IgD-negative memory B cell (primary cell): ENCODE measurements at regions not wholly inside any gene's neighbourhood (a gene's known extent, or its start where the extent isn't known, plus 50 kb on each side); places are given as distances from the start of the nearest gene placed in this dataset.
"Not testable (repeated sequence)": the region's sequence is repeated elsewhere in the genome, so short reads cannot be mapped to it uniquely, and the experiment has no call there.

ENCODE experiments used
- H3K27ac Mint-ChIP-seq, 3 donors: one replicate each; pipeline ENCODE4 v1.8.0; 2020 to 2022; ENCODE audit warnings: mild to moderate bottlenecking in 3 of 3, mixed read lengths in 3 of 3, moderate library complexity in 1 of 3
- H3K27me3 Mint-ChIP-seq: one replicate; pipeline ENCODE4 v1.8.0; 2021; ENCODE audit warnings: mixed read lengths
- H3K36me3 Mint-ChIP-seq: one replicate; pipeline ENCODE4 v1.8.0; 2020; ENCODE audit warnings: mild to moderate bottlenecking, mixed read lengths
- H3K4me1 Mint-ChIP-seq, 3 donors: one replicate each; pipeline ENCODE4 v1.8.0; 2020 to 2022; ENCODE audit warnings: mixed read lengths in 3 of 3, mild to moderate bottlenecking in 1 of 3
- H3K4me3 Mint-ChIP-seq, 4 donors: one replicate each; pipeline ENCODE4 v1.8.0; 2020 to 2022; ENCODE audit warnings: mild to moderate bottlenecking in 4 of 4, mixed read lengths in 4 of 4, moderate library complexity in 3 of 4
- H3K9me3 Mint-ChIP-seq, 3 donors: one replicate each; pipeline ENCODE4 v1.8.0; 2020 to 2021; ENCODE audit warnings: mixed read lengths in 3 of 3, mild to moderate bottlenecking in 1 of 3

DNA sequence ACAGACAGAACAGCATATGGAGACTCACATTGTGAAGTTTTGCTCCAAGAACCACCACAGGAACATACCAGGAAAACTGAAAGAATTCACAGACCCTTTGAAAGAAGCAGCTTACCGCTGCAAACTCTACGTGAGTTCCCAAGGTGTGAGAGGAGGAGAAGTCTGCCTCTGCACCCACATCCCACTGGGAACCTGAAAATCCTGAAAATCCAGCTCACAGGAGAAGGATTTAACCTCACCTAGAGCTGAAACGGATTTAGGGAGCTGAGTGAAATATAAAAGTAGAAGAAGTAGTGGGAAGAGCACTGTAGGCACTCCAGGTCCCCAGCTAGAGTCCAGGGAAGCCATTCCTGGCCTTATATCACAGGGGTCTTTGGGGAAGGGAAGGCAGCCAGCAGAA lies 80.0 kb downstream of the FHIP1A start:
- no peak overlapping the region for H3K4me3 Mint-ChIP-seq
- H3K36me3 Mint-ChIP-seq = peaks cover 1% of the 10 kb centered on the region
- H3K27ac Mint-ChIP-seq = peak overlapping the region in 1 of 3 donors; percentile 11
- peaks cover 10 to 19% (median 12%) of the 10 kb centered on the region in 3 donors for H3K9me3 Mint-ChIP-seq
- peaks cover 5% of the 10 kb centered on the region for H3K27me3 Mint-ChIP-seq
- no peaks in the 10 kb centered on the region for H3K4me1 Mint-ChIP-seq

DNA sequence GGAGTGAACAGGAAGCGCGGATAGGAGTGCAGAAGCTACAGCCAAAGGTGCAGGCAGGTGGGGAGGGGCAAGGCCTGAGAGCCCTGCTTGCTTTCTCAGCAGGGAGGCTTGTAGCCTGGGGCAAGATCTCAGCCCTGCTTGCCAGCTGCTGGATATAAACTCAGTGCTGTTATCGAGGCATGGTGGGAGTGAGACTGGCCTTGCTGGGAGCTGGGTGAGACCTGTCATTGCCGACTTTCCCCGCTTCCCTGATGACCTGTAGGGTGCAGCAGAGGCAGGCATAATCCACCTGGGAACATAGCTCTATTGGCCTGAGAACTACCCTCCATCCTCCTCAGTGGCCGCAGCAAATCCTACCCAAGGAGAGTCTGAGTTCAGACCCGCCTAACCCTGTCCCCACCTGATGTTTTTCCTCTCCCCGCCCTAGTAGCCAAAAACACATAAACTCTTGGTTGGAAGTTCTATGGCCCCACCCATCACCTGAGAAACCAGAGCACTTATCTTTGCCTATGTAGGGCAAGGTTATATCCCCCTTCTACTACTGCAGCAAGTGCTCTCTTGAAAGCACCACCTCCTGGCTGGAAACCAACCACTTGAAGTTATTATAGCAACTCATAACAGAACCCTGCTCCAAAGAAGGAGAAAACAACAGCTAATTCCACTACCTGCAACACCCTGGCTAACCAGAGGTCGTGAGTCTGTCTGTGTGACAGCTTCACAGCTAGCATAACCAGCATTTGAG lies 80.7 kb downstream of the FHIP1A start:
- Mint-ChIP-seq H3K27me3 (peaks cover 5% of the 10 kb centered on the region), H3K4me3 (no peak overlapping the region), H3K36me3 (peaks cover 1% of the 10 kb centered on the region), H3K27ac (no peak overlapping the region), H3K9me3 (peaks cover 10 to 19% (median 12%) of the 10 kb centered on the region in 3 donors), H3K4me1 (no peaks in the 10 kb centered on the region)

DNA sequence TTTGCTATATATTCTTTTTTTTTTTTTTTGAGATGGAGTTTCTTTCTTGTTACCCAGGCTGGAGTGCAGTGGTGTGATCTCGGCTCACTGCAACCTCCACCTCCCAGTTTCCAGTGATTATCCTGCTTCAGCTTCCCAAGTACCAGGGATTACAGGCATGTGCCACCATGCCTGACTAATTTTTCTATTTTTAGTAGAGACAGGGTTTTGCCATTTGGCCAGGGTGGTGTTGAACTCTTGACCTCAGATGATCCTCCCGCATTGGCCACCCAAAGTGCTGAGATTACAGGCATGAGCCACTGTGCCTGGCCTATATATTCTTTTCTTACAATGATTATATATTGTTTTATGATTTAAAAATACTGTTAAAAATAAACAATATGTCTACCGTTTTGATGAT lies 86.6 kb downstream of the FHIP1A start:
- H3K27me3 Mint-ChIP-seq, H3K27ac Mint-ChIP-seq, H3K4me3 Mint-ChIP-seq, H3K4me1 Mint-ChIP-seq, H3K36me3 Mint-ChIP-seq: not testable (repeated sequence)
- H3K9me3 Mint-ChIP-seq = peaks cover 8 to 26% (median 18%) of the 10 kb centered on the region in 3 donors

DNA sequence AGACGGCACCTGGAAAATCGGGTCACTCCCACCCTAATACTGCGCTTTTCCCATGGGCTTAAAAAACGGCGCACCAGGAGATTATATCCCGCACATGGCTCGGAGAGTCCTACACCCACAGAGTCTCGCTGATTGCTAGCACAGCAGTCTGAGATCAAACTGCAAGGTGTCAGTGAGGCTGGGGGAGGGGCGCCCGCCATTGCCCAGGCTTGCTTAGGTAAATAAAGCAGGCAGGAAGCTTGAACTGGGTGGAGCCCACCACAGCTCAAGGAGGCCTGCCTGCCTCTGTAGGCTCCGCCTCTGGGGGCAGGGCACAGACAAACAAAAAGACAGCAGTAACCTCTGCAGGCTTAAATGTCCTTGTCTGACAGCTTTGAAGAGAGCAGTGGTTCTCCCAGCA lies 102.6 kb downstream of the FHIP1A start:
- not testable (repeated sequence) for H3K4me3 Mint-ChIP-seq

DNA sequence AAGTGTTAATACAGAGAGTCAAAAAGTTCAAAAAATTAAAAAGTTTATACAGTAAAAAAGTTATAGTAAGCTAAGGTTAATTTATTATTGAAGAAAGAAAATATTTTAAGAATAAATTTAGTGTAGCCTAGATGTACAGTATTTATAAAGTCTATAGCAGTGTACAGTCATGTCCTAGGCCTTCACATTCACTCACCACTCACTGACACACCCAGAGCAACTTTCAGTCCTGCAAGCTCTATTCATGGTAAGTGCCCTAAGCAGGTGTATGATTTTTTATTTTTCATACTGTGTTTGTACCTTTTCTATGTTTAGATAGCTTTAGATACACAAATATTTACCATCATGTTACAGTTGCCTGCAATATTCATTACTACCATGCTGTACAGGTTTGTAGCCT lies 108.9 kb downstream of the FHIP1A start:
- no peak overlapping the region for H3K27ac Mint-ChIP-seq
- no peaks in the 10 kb centered on the region for H3K36me3 Mint-ChIP-seq
- H3K4me3 Mint-ChIP-seq = no peak overlapping the region
- H3K9me3 Mint-ChIP-seq = no peaks in the 10 kb centered on the region
- no peaks in the 10 kb centered on the region for H3K27me3 Mint-ChIP-seq
- H3K4me1 Mint-ChIP-seq = no peaks in the 10 kb centered on the region

More for the DNA sequence above, 102.6 kb downstream of the FHIP1A start:
- not testable (repeated sequence) for H3K36me3 Mint-ChIP-seq, H3K27ac Mint-ChIP-seq, H3K9me3 Mint-ChIP-seq, H3K27me3 Mint-ChIP-seq, H3K4me1 Mint-ChIP-seq

DNA sequence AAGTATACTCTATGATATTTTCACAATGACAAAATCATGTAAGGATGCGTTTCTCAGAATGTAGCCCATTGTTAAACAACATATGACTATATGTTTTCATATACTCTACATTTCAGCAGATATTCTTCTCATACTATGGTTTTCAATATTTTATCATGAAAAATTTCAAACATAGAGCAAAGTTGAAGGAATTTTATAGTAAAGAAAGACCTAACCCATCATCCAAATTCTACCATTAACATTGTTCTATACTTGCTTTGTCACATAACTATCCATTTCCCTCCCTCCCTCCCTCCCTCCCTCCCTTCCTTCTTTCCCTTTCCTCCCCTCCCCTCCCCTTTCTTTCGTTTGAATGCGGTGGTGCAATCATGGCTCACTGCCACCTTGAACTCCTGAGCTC lies 109.4 kb downstream of the FHIP1A start:
- no peaks in the 10 kb centered on the region for H3K36me3 Mint-ChIP-seq
- no peaks in the 10 kb centered on the region for H3K27me3 Mint-ChIP-seq
- no peak overlapping the region for H3K27ac Mint-ChIP-seq
- no peak overlapping the region for H3K4me3 Mint-ChIP-seq
- no peaks in the 10 kb centered on the region for H3K4me1 Mint-ChIP-seq
- H3K9me3 Mint-ChIP-seq = no peaks in the 10 kb centered on the region

DNA sequence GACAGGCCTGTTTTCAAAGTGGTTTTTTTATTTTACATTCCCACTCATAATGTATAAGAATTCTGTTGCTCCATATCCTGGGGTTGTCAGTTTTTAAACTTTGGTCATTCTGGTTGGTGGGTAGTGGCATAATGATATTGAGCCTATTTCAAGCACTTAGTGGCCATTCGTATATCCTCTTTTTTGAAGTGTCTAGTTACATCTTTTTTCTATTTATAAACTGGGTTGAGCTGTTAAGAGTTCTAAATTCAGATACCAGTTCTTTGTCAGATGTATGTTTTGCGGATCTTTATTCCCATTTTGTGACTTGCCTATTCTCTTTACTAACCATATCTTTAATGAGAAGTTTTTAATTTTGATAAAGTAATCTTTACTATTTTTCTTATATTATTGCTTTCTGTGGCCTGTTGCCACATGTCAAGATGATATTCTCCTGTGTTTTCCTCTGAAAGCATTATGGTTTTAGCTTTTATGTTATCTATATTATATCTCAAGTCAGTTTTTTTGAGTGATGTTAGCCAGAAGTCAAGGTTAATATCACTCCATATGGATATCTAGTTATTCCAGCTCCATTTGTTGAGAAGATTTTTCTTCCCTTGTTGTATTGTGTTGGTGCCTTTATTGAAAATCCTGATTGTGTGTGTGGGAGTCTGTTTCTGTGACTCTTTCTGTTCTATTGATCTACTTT lies 110.9 kb downstream of the FHIP1A start:
- Mint-ChIP-seq H3K36me3 (no peaks in the 10 kb centered on the region), H3K27ac (no peak overlapping the region), H3K4me3 (no peak overlapping the region), H3K27me3 (no peaks in the 10 kb centered on the region), H3K4me1 (no peaks in the 10 kb centered on the region), H3K9me3 (peaks cover 0 to 5% (median 0%) of the 10 kb centered on the region in 3 donors)

DNA sequence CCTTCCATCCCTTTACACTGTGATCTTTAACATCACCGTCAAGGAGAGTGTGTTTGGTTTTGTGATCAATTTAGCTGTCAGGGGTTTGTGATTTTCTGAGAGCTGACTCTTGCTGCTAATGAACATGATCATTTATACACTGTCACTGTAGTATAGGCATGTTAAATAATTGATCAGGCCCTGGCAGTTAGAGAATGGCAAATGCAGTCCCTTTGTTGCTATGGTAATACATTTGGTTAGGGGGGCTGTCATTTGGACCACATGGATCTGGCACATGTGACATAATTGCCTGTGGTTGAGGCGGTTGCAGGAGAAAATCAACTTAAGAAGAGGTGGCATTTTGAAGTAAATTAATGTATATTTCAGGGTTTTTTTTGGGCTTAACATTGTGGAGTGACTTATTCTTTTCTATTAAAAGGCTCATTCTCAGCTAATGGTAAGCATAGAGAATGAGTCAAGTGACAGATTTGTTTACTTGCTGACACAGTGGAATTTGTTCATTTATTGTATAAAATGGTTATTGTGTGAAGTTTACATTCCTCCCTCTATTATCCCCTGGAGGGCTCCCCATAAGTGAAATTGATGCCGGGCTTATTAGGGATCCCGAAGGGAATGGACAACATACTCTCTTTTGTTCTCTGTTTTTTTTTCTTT lies 114.0 kb downstream of the FHIP1A start:
- Mint-ChIP-seq H3K4me1 (no peaks in the 10 kb centered on the region), H3K27ac (no peak overlapping the region), H3K36me3 (no peaks in the 10 kb centered on the region), H3K27me3 (no peaks in the 10 kb centered on the region), H3K9me3 (peaks cover 0 to 8% (median 0%) of the 10 kb centered on the region in 3 donors), H3K4me3 (no peak overlapping the region)

DNA sequence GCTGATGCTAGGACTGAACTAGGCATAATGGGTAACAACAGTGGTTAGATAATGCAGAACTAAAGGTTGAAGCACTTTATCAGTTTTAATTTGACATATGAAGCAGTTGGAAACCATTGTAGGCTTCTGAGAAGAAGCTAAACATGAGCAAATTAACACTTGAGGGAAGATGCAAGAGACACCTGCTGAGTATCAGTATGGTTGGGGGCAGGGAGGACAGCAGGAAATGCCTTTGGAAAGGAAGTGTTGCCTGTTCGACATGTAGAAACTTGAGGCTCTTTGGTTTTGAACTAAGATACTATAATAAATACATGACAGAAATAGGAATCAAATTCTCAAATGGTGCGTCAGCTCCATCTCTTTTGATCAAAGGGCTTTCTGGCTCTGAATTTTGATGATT lies 115.6 kb downstream of the FHIP1A start:
- no peak overlapping the region for H3K27ac Mint-ChIP-seq
- H3K4me1 Mint-ChIP-seq = no peaks in the 10 kb centered on the region
- H3K9me3 Mint-ChIP-seq = peaks cover 0 to 8% (median 0%) of the 10 kb centered on the region in 3 donors
- no peak overlapping the region for H3K4me3 Mint-ChIP-seq
- no peaks in the 10 kb centered on the region for H3K36me3 Mint-ChIP-seq
- no peaks in the 10 kb centered on the region for H3K27me3 Mint-ChIP-seq

DNA sequence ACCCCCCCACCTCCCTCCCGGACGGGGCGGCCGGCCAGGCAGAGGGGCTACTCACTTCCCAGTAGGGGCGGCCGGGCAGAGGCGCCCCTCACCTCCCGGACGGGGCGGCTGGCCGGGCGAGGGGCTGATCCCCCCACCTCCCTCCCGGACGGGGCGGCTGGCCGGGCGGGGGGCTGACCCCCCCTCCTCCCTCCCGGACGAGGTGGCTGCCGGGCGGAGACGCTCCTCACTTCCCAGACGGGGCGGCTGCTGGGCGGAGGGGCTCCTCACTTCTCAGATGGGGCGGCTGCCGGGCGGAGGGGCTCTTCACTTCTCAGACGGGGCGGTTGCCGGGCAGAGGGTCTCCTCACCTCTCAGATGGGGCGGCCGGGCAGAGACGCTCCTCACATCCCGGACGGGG lies 117.5 kb downstream of the FHIP1A start:
- H3K4me1 Mint-ChIP-seq, H3K4me3 Mint-ChIP-seq, H3K9me3 Mint-ChIP-seq, H3K27me3 Mint-ChIP-seq, H3K36me3 Mint-ChIP-seq, H3K27ac Mint-ChIP-seq: not testable (repeated sequence)

DNA sequence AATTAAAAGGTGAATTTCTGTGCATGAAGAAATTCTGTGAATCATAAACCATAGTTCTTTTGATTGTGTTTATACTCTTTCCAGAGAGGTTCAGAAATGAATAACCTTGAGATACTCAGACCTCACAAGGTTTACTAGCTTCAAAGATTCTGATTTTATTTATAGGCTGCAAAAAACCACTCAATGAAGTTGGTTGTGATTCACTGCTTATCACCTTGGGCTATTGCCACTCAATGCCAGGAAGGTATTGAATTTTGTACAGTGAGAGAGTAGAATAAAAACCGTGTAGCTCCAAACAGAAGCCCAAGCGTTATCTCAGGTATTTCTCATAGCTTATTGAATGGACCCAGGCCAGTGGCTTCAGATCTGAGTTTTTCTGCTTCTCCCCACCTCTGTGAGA lies 118.7 kb downstream of the FHIP1A start:
- no peak overlapping the region for H3K27ac Mint-ChIP-seq
- no peaks in the 10 kb centered on the region for H3K36me3 Mint-ChIP-seq
- no peak overlapping the region for H3K4me3 Mint-ChIP-seq
- H3K4me1 Mint-ChIP-seq = no peaks in the 10 kb centered on the region
- H3K27me3 Mint-ChIP-seq = no peaks in the 10 kb centered on the region
- H3K9me3 Mint-ChIP-seq = peaks cover 0 to 8% (median 0%) of the 10 kb centered on the region in 3 donors

DNA sequence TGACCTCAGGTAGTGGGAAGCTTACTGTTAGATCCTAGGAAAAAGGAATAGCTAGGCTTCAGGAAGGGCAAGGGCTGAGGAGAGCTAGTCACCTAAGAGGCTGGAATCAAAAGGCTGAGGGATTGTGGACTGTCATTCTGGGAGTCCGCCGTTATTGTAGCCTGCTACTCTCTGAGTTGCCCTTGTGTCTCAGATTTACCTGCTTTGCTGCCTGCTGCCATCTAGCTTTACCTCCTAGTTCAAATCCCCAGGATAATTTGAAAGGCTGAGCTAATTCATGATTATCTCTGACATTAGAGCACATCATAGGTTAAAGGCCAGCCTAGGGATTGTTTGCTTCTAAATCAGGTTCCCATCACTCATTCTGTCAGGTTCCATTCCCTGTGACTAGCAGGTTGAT lies 120.2 kb downstream of the FHIP1A start:
- Mint-ChIP-seq H3K27ac (no peak overlapping the region), H3K36me3 (no peaks in the 10 kb centered on the region), H3K9me3 (peaks cover 0 to 8% (median 0%) of the 10 kb centered on the region in 3 donors), H3K4me3 (no peak overlapping the region), H3K4me1 (no peaks in the 10 kb centered on the region), H3K27me3 (no peaks in the 10 kb centered on the region)

DNA sequence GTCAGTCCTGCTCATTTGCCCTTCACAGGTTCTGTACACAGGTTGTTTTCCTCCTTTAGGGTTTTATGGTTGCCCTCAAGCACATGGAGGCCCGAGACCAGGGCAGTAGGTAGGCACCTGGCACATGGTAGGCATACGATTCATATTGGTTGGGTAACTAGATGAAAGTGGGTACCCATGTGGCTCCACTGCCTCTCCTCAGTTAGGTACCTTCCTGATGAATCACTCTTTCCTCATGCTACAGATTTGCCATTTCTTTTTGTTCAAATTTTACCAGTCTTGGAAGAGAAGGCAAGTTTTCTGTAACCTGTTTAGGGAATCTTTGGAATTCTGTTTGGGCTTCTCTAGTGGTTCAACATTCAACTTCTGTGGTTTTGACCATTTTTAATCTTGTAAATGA lies 121.3 kb downstream of the FHIP1A start:
- Mint-ChIP-seq H3K9me3 (peaks cover 0 to 2% (median 0%) of the 10 kb centered on the region in 3 donors), H3K36me3 (no peaks in the 10 kb centered on the region), H3K27me3 (no peaks in the 10 kb centered on the region), H3K4me1 (no peaks in the 10 kb centered on the region), H3K27ac (no peak overlapping the region), H3K4me3 (no peak overlapping the region)

DNA sequence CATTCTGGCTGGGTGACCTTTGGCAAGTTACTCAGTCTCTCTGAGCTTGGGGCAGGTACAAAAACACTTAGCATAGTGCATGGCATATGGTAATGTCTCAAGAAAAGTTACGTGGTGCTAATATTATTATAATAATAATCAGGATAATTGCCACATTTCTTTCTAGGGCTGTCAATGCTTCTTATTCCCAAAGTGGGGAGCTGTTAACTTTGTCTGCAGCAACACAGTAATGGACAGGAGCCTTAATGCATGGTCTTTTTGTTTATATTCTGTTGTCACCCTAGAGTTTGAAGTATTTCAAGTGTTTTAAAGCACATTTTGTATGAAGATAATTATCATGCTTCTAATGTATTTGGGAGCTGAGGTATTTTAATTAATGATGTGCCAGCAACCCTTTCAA lies 121.8 kb downstream of the FHIP1A start:
- H3K27me3 Mint-ChIP-seq = no peaks in the 10 kb centered on the region
- peaks cover 0 to 2% (median 0%) of the 10 kb centered on the region in 3 donors for H3K9me3 Mint-ChIP-seq
- no peak overlapping the region for H3K4me3 Mint-ChIP-seq
- H3K4me1 Mint-ChIP-seq = no peaks in the 10 kb centered on the region
- no peaks in the 10 kb centered on the region for H3K36me3 Mint-ChIP-seq
- no peak overlapping the region for H3K27ac Mint-ChIP-seq

DNA sequence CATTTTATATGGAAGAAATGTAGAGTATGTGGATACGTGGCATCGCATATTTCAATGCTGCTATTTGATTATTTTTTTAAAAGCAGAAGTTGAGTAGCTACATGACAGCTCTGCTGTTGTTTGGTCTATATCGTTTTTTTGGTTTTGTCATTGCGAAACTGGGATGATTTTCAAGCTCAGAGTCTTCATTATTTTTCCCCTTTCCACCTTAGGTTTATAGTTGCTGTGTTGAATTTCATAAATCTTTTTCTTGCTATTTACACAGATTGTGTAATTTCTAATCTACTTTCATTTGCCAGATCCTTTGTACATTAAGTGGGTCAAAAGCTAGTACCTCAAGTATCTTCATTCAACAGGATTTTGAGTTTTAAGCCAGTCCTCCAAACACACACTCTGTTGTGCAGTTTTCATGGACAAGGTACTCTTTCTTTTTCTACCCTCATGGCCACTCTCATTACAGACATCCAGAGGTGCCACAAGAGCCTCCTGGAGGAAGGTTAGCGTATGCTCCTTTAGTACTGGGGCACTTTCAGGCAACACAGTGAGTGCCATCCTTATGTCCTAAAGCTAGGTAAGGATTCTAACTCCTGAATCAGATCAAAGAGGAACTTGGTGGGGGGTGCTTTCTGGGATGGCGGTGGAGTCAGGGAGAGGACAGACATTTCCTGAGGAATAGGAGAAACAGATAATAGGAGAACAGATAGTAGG lies 123.2 kb downstream of the FHIP1A start:
- no peaks in the 10 kb centered on the region for H3K36me3 Mint-ChIP-seq
- H3K4me1 Mint-ChIP-seq = no peaks in the 10 kb centered on the region
- H3K27ac Mint-ChIP-seq = no peak overlapping the region
- no peak overlapping the region for H3K4me3 Mint-ChIP-seq
- peaks cover 3% of the 10 kb centered on the region for H3K27me3 Mint-ChIP-seq
- peaks cover 0 to 2% (median 0%) of the 10 kb centered on the region in 3 donors for H3K9me3 Mint-ChIP-seq
